ENCODE measurements at regions not wholly inside any gene's neighbourhood (a gene's known extent, or its start where the extent isn't known, plus 50 kb on each side); places are given as distances from the start of the nearest gene placed in this dataset.

DNA sequence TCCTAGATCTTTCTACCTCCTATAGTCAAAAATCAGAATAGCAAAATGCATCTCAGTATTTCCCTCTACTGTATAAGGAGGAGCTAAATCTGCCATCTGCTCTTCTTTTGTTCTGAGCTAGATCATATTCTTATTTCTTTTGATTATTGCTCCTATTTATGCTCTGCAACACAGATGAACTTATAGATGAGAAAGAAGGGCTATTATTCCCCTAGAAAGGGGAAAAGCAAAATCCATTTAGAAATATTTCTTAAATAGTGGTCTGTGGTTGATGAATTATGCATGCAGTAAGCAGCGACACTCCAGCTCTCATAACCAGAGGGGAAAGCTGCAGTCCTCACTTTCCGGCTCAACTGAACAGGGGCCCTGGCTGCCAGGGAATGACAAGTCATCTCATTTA lies 207.3 kb upstream of the SORCS1 start:
- POLR2A ChIA-PET: no interaction called here

DNA sequence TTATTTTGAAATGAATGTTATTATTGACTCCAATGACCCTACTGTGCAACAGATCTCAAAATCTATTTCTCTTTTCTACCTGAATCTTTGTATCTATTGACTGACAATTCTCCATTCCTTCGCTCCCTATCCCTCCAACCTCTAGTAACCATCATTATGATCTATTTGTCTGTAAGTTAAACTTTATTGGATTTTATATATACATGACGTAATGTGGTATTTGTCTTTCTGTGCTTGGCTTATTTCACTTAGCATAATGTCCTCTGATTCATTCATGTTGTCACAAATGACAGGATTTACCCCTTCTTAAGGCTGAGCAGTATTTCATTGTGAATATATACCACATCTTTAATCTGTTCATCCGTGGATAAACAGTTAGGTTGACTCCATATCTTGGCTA lies 200.4 kb upstream of the SORCS1 start:
- ChIA-PET POLR2A (no interaction called here), CTCF (no interaction called here)
- TF ChIP-seq, protein P1, sequence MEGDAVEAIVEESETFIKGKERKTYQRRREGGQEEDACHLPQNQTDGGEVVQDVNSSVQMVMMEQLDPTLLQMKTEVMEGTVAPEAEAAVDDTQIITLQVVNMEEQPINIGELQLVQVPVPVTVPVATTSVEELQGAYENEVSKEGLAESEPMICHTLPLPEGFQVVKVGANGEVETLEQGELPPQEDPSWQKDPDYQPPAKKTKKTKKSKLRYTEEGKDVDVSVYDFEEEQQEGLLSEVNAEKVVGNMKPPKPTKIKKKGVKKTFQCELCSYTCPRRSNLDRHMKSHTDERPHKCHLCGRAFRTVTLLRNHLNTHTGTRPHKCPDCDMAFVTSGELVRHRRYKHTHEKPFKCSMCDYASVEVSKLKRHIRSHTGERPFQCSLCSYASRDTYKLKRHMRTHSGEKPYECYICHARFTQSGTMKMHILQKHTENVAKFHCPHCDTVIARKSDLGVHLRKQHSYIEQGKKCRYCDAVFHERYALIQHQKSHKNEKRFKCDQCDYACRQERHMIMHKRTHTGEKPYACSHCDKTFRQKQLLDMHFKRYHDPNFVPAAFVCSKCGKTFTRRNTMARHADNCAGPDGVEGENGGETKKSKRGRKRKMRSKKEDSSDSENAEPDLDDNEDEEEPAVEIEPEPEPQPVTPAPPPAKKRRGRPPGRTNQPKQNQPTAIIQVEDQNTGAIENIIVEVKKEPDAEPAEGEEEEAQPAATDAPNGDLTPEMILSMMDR (IDR thresholded peaks at IDR 0.05; ENCODE audit: control extremely low read depth, extremely low read depth, low read depth, missing control alignments): no peak
- no peak for DNase-seq (ENCODE audit: extremely low spot score)

More for the DNA sequence above, 207.3 kb upstream of the SORCS1 start:
- DNase-seq (ENCODE audit: extremely low spot score): no peak
- TF ChIP-seq, protein P1 (IDR thresholded peaks at IDR 0.05; ENCODE audit: control extremely low read depth, extremely low read depth, low read depth, missing control alignments): no peak
- CTCF ChIA-PET: interaction anchor here (1.3 to 1.4 kb wide), 2 partner anchors 9 to 11 kb away, joined by 3 to 4 read pairs; no protein-coding TSS in a partner anchor

DNA sequence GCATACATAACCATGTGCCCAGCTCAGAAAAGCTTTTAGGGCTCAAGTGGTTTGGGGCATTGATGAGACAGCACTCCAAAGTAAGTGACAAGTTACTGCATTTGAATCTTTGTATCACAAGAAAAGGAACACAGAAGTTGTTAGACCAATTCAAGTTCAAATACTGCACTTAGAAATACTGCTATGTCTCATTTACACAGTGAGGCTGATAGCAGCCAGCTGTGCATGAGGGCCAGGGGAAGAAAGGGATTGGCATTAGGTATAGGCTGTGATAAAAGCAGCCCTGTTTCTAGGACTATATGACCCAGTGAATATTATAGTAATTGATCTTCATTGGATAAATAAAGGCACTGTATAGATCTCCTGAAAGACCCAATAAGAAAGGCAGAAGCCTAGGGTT lies 197.8 kb upstream of the SORCS1 start:
- no peak for DNase-seq (ENCODE audit: extremely low spot score)
- ChIA-PET CTCF (no interaction called here), POLR2A (no interaction called here)
- TF ChIP-seq, protein P1 (IDR thresholded peaks at IDR 0.05; ENCODE audit: control extremely low read depth, extremely low read depth, low read depth, missing control alignments): no peak

DNA sequence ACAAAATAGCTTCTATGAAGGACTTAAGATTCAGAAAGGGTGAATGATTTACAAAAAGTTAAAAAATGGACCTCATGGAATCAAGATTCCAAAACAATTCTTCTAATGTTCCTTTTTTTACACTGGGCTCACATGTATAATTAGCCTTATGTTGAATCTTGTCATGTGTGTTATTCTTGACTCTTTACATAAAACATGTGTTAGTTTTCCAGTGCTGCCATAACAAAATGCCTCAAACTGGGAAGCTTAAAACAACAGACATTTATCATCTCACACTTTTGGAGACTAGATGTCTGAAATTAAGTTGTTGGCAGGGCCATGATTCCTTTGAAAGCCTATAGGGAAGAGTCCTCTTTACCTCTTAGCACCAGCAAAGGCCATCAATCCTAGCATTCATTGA lies 192.5 kb upstream of the SORCS1 start:
- TF ChIP-seq, protein P1 (IDR thresholded peaks at IDR 0.05; ENCODE audit: control extremely low read depth, extremely low read depth, low read depth, missing control alignments): no peak

DNA sequence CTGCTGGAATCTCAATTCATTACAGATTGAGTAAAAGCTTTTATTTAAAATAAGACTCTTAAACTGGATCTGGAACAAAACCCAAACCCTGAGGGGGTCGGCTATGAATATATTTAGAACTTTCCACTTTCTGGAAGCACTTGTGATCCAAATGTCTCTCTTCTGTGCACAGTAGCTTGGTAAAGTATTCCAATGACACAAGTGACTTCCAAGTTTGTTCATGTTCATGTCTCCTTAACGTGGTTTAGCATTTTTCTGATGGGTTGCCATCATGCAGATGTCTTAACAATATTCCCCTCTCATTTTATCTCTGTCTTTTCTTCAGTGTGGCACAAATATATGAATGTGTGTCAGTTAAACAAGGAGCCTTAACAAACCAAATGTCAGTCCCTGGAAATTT lies 191.9 kb upstream of the SORCS1 start:
- DNase-seq (ENCODE audit: extremely low spot score): no peak
- ChIA-PET POLR2A (no interaction called here), CTCF (interaction anchor here (1.3 to 2.1 kb wide), 2 partner anchors 14 to 23 kb away, joined by 3 to 5 read pairs; no protein-coding TSS in a partner anchor)
- TF ChIP-seq, protein P1 (IDR thresholded peaks at IDR 0.05; ENCODE audit: control extremely low read depth, extremely low read depth, low read depth, missing control alignments): no peak

More for the DNA sequence above, 192.5 kb upstream of the SORCS1 start:
- CTCF ChIA-PET: interaction anchor here (1.3 to 2.1 kb wide), 2 partner anchors 14 to 24 kb away, joined by 3 to 5 read pairs; no protein-coding TSS in a partner anchor
- POLR2A ChIA-PET: no interaction called here
- DNase-seq (ENCODE audit: extremely low spot score): no peak

DNA sequence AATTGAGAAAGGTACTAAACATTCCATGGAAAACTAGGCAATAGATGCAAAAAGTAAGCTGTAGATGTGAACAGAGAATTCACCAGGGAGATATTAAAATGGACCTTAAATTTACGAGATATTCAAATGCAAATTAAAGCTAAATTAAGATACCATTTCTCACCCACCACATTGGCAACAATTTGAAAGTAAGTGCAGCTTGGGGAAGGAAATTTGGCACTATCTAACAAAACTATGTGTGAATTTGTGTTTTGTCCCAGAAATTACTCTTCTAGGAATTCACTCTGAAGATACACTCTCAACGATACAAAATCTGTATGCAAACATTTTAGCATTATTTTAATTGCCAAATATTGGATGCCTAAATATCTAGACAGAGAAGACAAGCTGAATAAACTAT lies 178.2 kb upstream of the SORCS1 start:
- POLR2A ChIA-PET: no interaction called here
- TF ChIP-seq, protein P1 (IDR thresholded peaks at IDR 0.05; ENCODE audit: control extremely low read depth, extremely low read depth, low read depth, missing control alignments): no peak
- CTCF ChIA-PET: interaction anchor here (1.0 to 2.1 kb wide), 4 partner anchors 13 to 46 kb away, joined by 3 to 5 read pairs (median 3); no protein-coding TSS in a partner anchor
- no peak for DNase-seq (ENCODE audit: extremely low spot score)

DNA sequence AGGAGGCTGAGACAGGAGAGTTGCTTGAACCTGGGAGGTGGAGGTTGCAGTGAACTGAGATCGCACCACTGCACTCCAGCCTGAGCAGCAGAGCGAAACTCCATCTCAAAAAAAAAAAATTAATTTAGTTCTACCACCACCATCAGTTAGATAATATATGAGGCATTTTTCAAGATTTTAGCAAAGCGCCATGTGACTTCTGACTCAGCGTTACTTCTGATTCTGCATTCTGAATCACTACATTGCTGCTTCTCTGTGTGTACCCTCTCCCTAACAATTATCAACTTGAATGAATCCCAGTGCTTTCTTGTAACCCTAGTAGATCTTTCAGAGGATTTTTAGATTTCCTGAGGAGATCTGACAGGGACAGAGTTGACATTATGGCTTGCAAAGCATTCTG lies 176.8 kb upstream of the SORCS1 start:
- CTCF ChIA-PET: no interaction called here
- POLR2A ChIA-PET: no interaction called here

More for the DNA sequence above, 176.8 kb upstream of the SORCS1 start:
- TF ChIP-seq, protein P1 (IDR thresholded peaks at IDR 0.05; ENCODE audit: control extremely low read depth, extremely low read depth, low read depth, missing control alignments): no peak
- DNase-seq (ENCODE audit: extremely low spot score): no peak

Data from GM10248 (cell line).